ENCODE measurements at regions not wholly inside any gene's neighbourhood (a gene's known extent, or its start where the extent isn't known, plus 50 kb on each side); places are given as distances from the start of the nearest gene placed in this dataset.

- no peaks in the 10 kb centered on the region for H3K27me3 ChIP-seq (ENCODE audit: control insufficient read depth in 2 of 2, insufficient read depth in 2 of 2, low read length in 2 of 2)
- DNase-seq, result no peak
Observed at GRCh38 chr3:110248666-110249065, 823.0 kb upstream of the NECTIN3 start.

DNA sequence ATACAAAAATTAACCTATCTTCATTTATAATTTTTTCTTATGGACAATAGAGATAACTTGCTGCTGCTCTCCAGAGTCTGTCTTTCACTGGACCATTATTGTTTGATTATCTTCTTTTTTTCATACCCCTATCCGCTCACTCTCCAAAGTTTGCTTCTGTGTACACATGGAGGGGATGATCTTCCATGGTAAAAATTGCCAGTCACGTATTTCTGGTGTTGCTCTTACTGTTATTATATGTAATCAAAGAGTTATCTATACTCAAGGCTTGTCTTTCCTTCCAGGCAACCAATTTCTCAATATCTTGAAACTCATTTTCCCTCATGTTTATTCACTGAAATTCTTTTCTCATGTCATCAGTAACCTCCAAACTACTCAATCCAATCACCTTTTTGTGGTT lies 817.8 kb upstream of the NECTIN3 start:
- intact Hi-C loops (cut with micrococcal nuclease), result no loop called here
- H3K27ac ChIP-seq (ENCODE audit: low read depth, low read length), result no peak overlapping the region
- no peaks in the 10 kb centered on the region for H3K9me3 ChIP-seq (ENCODE audit: control insufficient read depth in 2 of 3, low read length in 3 of 3)
- H3K4me3 ChIP-seq (ENCODE audit: low read length), result no peak overlapping the region
- no peaks in the 10 kb centered on the region for H3K27me3 ChIP-seq (ENCODE audit: control insufficient read depth in 2 of 2, insufficient read depth in 2 of 2, low read length in 2 of 2)
- no peaks in the 10 kb centered on the region for H3K36me3 Mint-ChIP-seq
- ChIA-PET POLR2A (no interaction called here), CTCF (no interaction called here)
- no peaks in the 10 kb centered on the region for H3K4me1 ChIP-seq (ENCODE audit: control insufficient read depth in 2 of 2, insufficient read depth in 2 of 2, low read length in 2 of 2)
- no peaks in the 10 kb centered on the region for H3K4me1 Mint-ChIP-seq
- DNase-seq (no peak), ATAC-seq (no peak)
- peaks cover 0 to 5% (median 0%) of the 10 kb centered on the region in 11 donors for H3K9me3 Mint-ChIP-seq
- peaks cover 0 to 14% (median 5%) of the 10 kb centered on the region in 5 donors for H3K27me3 Mint-ChIP-seq
- H3K4me3 Mint-ChIP-seq, result no peak overlapping the region
- no peaks in the 10 kb centered on the region for H3K36me3 ChIP-seq (ENCODE audit: control insufficient read depth in 2 of 3, insufficient read depth in 3 of 3, low read length in 3 of 3)
- no peak overlapping the region for H3K27ac Mint-ChIP-seq

More at GRCh38 chr3:110248666-110249065, 823.0 kb upstream of the NECTIN3 start:
- no peak overlapping the region for H3K27ac ChIP-seq (ENCODE audit: low read depth, low read length)
- no peak for ATAC-seq
- H3K9me3 ChIP-seq (ENCODE audit: control insufficient read depth in 2 of 3, low read length in 3 of 3), result no peaks in the 10 kb centered on the region
- ChIA-PET POLR2A (no interaction called here), CTCF (no interaction called here)
- Mint-ChIP-seq H3K27ac (no peak overlapping the region), H3K9me3 (peaks cover 0 to 8% (median 0%) of the 10 kb centered on the region in 11 donors), H3K4me3 (no peak overlapping the region), H3K36me3 (no peaks in the 10 kb centered on the region), H3K27me3 (no peaks in the 10 kb centered on the region), H3K4me1 (no peaks in the 10 kb centered on the region)
- H3K4me1 ChIP-seq (ENCODE audit: control insufficient read depth in 2 of 2, insufficient read depth in 2 of 2, low read length in 2 of 2), result no peaks in the 10 kb centered on the region
- no peak overlapping the region for H3K4me3 ChIP-seq (ENCODE audit: low read length)
- H3K36me3 ChIP-seq (ENCODE audit: control insufficient read depth in 2 of 3, insufficient read depth in 3 of 3, low read length in 3 of 3), result no peaks in the 10 kb centered on the region
- intact Hi-C loops (cut with micrococcal nuclease), result no loop called here

DNA sequence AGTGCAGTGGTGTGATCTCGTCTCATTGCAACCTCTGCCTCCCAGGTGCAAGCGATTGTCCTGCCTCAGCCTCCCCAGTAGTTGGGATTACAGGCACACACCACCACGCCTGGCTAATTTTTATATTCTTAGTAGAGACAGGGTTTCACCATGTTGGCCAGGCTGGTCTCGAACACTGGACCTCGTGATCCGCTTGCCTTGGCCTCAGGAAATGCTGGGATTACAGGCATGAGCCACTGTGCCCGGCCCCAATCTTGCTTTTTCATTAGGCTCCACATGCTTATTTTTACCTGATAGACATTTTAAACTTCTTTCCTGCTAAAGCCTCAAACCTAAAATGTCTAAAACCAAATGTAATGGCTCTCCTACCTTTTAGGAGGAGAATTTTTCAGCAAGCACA lies 817.0 kb upstream of the NECTIN3 start:
- ChIA-PET CTCF (no interaction called here), POLR2A (no interaction called here)
- no peaks in the 10 kb centered on the region for H3K4me1 ChIP-seq (ENCODE audit: control insufficient read depth in 2 of 2, insufficient read depth in 2 of 2, low read length in 2 of 2)
- H3K27me3 ChIP-seq (ENCODE audit: control insufficient read depth in 2 of 2, insufficient read depth in 2 of 2, low read length in 2 of 2), result no peaks in the 10 kb centered on the region
- Mint-ChIP-seq H3K4me1 (no peaks in the 10 kb centered on the region), H3K27ac (no peak overlapping the region), H3K27me3 (peaks cover 0 to 17% (median 5%) of the 10 kb centered on the region in 5 donors), H3K36me3 (no peaks in the 10 kb centered on the region), H3K4me3 (no peak overlapping the region), H3K9me3 (peaks cover 0 to 5% (median 0%) of the 10 kb centered on the region in 11 donors)
- no peaks in the 10 kb centered on the region for H3K36me3 ChIP-seq (ENCODE audit: control insufficient read depth in 2 of 3, insufficient read depth in 3 of 3, low read length in 3 of 3)
- intact Hi-C loops (cut with micrococcal nuclease), result no loop called here
- H3K27ac ChIP-seq (ENCODE audit: low read depth, low read length), result no peak overlapping the region
- H3K9me3 ChIP-seq (ENCODE audit: control insufficient read depth in 2 of 3, low read length in 3 of 3), result no peaks in the 10 kb centered on the region
- ATAC-seq (no peak), DNase-seq (no peak)
- no peak overlapping the region for H3K4me3 ChIP-seq (ENCODE audit: low read length)

DNA sequence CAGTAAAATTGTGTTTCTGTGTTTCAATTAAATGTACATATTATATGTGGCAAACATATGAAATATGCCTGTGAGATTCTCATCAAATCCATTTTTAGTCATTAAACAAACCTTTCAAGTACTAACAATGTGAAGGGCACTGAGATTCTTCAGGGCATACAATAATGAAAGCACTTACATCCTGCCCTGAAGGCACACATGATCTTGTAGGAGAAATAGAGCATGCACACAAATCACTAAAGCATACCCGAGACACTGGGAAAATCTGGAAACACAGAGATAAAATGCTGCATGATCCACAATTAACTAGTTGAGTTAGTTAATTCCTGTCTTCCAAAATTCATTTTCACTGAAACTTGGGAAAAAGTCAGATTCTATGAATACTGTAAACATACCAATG lies 810.5 kb upstream of the NECTIN3 start:
- H3K27me3 Mint-ChIP-seq, result peaks cover 0 to 16% (median 5%) of the 10 kb centered on the region in 5 donors
- no peak overlapping the region for H3K4me3 ChIP-seq (ENCODE audit: low read length)
- H3K27ac ChIP-seq (ENCODE audit: low read depth, low read length), result no peak overlapping the region
- ATAC-seq (no peak), DNase-seq (no peak)
- no peak overlapping the region for H3K27ac Mint-ChIP-seq
- H3K9me3 Mint-ChIP-seq, result peaks cover 0 to 5% (median 0%) of the 10 kb centered on the region in 11 donors
- no peaks in the 10 kb centered on the region for H3K36me3 ChIP-seq (ENCODE audit: control insufficient read depth in 2 of 3, insufficient read depth in 3 of 3, low read length in 3 of 3)
- peaks cover 0 to 4% (median 0%) of the 10 kb centered on the region in 7 donors for H3K4me1 Mint-ChIP-seq
- H3K36me3 Mint-ChIP-seq, result no peaks in the 10 kb centered on the region
- intact Hi-C loops (cut with micrococcal nuclease), result no loop called here
- CTCF ChIA-PET, result no interaction called here
- H3K4me1 ChIP-seq (ENCODE audit: control insufficient read depth in 2 of 2, insufficient read depth in 2 of 2, low read length in 2 of 2), result no peaks in the 10 kb centered on the region
- no peaks in the 10 kb centered on the region for H3K9me3 ChIP-seq (ENCODE audit: control insufficient read depth in 2 of 3, low read length in 3 of 3)
- H3K4me3 Mint-ChIP-seq, result no peak overlapping the region
- no peaks in the 10 kb centered on the region for H3K27me3 ChIP-seq (ENCODE audit: control insufficient read depth in 2 of 2, insufficient read depth in 2 of 2, low read length in 2 of 2)
- POLR2A ChIA-PET, result no interaction called here

- Mint-ChIP-seq H3K27ac (no peak overlapping the region), H3K4me1 (peaks cover 0 to 4% (median 0%) of the 10 kb centered on the region in 7 donors), H3K4me3 (no peak overlapping the region), H3K36me3 (no peaks in the 10 kb centered on the region), H3K9me3 (peaks cover 0 to 2% (median 0%) of the 10 kb centered on the region in 11 donors), H3K27me3 (peaks cover 0 to 14% (median 4%) of the 10 kb centered on the region in 5 donors)
- H3K9me3 ChIP-seq (ENCODE audit: control insufficient read depth in 2 of 3, low read length in 3 of 3), result no peaks in the 10 kb centered on the region
- intact Hi-C loops (cut with micrococcal nuclease), result no loop called here
- H3K4me3 ChIP-seq (ENCODE audit: low read length), result no peak overlapping the region
- H3K27ac ChIP-seq (ENCODE audit: low read depth, low read length), result no peak overlapping the region
- ATAC-seq (no peak), DNase-seq (no peak)
- H3K4me1 ChIP-seq (ENCODE audit: control insufficient read depth in 2 of 2, insufficient read depth in 2 of 2, low read length in 2 of 2), result no peaks in the 10 kb centered on the region
- no peaks in the 10 kb centered on the region for H3K27me3 ChIP-seq (ENCODE audit: control insufficient read depth in 2 of 2, insufficient read depth in 2 of 2, low read length in 2 of 2)
- ChIA-PET POLR2A (no interaction called here), CTCF (no interaction called here)
- H3K36me3 ChIP-seq (ENCODE audit: control insufficient read depth in 2 of 3, insufficient read depth in 3 of 3, low read length in 3 of 3), result no peaks in the 10 kb centered on the region
Observed at GRCh38 chr3:110262896-110263295, 808.7 kb upstream of the NECTIN3 start.

DNA sequence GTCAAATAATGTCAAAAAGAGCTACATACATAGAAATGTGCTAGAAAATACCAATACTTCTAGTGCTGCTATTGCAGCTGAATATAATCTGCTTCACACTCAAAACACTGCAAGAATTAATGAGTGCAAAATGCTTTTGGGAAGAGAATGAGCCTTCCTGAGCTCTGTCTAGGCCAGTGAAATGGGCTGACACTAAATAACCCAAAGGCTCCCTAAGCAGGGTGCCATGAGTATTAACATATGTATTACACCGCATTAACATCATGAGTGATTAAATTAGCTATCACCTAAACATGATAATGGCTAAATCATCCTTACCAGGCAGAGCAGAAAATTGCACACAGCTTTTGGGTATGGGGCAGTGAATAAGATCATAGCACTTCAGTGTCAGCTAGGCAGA lies 806.3 kb upstream of the NECTIN3 start:
- Histone ChIP-seq H3K36me3 (ENCODE audit: control insufficient read depth in 2 of 3, insufficient read depth in 3 of 3, low read length in 3 of 3) (no peaks in the 10 kb centered on the region), H3K27ac (ENCODE audit: low read depth, low read length) (no peak overlapping the region), H3K4me3 (ENCODE audit: low read length) (no peak overlapping the region), H3K4me1 (ENCODE audit: control insufficient read depth in 2 of 2, insufficient read depth in 2 of 2, low read length in 2 of 2) (no peaks in the 10 kb centered on the region), H3K9me3 (ENCODE audit: control insufficient read depth in 2 of 3, low read length in 3 of 3) (no peaks in the 10 kb centered on the region), H3K27me3 (ENCODE audit: control insufficient read depth in 2 of 2, insufficient read depth in 2 of 2, low read length in 2 of 2) (no peaks in the 10 kb centered on the region)
- ChIA-PET CTCF (no interaction called here), POLR2A (no interaction called here)
- H3K9me3 Mint-ChIP-seq, result peaks cover 0 to 2% (median 0%) of the 10 kb centered on the region in 11 donors
- intact Hi-C loops (cut with micrococcal nuclease), result no loop called here
- peaks cover 0 to 4% (median 0%) of the 10 kb centered on the region in 7 donors for H3K4me1 Mint-ChIP-seq
- H3K36me3 Mint-ChIP-seq, result no peaks in the 10 kb centered on the region
- no peak for ATAC-seq
- DNase-seq, result no peak
- H3K27ac Mint-ChIP-seq, result no peak overlapping the region
- H3K27me3 Mint-ChIP-seq, result no peaks in the 10 kb centered on the region
- H3K4me3 Mint-ChIP-seq, result no peak overlapping the region

DNA sequence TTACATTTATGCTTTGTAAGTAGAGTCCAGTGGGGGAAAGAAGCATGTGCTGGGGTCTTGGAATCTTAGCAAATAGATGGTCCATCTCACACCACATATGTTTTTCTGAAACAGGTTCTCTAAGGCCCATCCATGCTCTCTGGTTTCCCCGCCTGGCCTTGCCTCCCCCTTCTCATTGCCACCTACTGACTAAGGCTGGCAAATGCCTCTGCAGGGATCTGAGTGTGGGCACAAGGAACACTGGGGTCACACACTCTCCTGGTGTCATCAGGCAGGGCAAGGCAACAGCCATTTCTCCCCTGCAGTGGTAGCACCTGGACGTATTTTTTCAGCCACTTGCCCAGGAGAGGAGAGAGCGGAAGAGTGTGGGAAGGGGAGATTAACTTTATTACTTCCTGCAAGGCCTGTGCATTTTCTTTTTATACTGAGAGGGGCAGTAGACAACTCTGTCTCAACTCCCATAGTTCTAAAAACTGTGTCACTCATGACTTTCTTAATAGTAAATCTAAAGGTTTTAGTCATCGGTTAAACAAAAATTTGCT lies 804.2 kb upstream of the NECTIN3 start:
- no peak for ATAC-seq
- no peak overlapping the region for H3K4me3 Mint-ChIP-seq

More for the DNA sequence above, 804.2 kb upstream of the NECTIN3 start:
- H3K27ac Mint-ChIP-seq, result no peak overlapping the region
- Histone ChIP-seq H3K27me3 (ENCODE audit: control insufficient read depth in 2 of 2, insufficient read depth in 2 of 2, low read length in 2 of 2) (no peaks in the 10 kb centered on the region), H3K4me1 (ENCODE audit: control insufficient read depth in 2 of 2, insufficient read depth in 2 of 2, low read length in 2 of 2) (no peaks in the 10 kb centered on the region), H3K9me3 (ENCODE audit: control insufficient read depth in 2 of 3, low read length in 3 of 3) (no peaks in the 10 kb centered on the region), H3K27ac (ENCODE audit: low read depth, low read length) (no peak overlapping the region), H3K4me3 (ENCODE audit: low read length) (no peak overlapping the region), H3K36me3 (ENCODE audit: control insufficient read depth in 2 of 3, insufficient read depth in 3 of 3, low read length in 3 of 3) (no peaks in the 10 kb centered on the region)
- POLR2A ChIA-PET, result no interaction called here
- DNase-seq, result no peak
- H3K9me3 Mint-ChIP-seq, result peaks cover 0 to 2% (median 0%) of the 10 kb centered on the region in 11 donors
- peaks cover 0 to 4% (median 0%) of the 10 kb centered on the region in 7 donors for H3K4me1 Mint-ChIP-seq
- intact Hi-C loops (cut with micrococcal nuclease), result no loop called here
- H3K36me3 Mint-ChIP-seq, result no peaks in the 10 kb centered on the region
- no peaks in the 10 kb centered on the region for H3K27me3 Mint-ChIP-seq
- CTCF ChIA-PET, result no interaction called here

Data from naive thymus-derived CD4-positive, alpha-beta T cell (primary cell).